Stimulated activated CD4-positive, alpha-beta T cell treated with anti-CD3 and anti-CD28 coated beads, TNF-alpha, amount 100 ng/mL, for 24 hours (primary cell): ENCODE measurements at regions not wholly inside any gene's neighbourhood (a gene's known extent, or its start where the extent isn't known, plus 50 kb on each side); places are given as distances from the start of the nearest gene placed in this dataset.

Experiments used
- DNase-seq, 3 experiments: peaks; one replicate each; pipeline ENCODE4 v3.0.0-alpha.2; 2020; ENCODE audit warnings: low read depth in 3 of 3

GRCh38 chr3:95923496-95924210 is 890.7 kb upstream of the EPHA6 start:
- DNase-seq = no peak

DNA sequence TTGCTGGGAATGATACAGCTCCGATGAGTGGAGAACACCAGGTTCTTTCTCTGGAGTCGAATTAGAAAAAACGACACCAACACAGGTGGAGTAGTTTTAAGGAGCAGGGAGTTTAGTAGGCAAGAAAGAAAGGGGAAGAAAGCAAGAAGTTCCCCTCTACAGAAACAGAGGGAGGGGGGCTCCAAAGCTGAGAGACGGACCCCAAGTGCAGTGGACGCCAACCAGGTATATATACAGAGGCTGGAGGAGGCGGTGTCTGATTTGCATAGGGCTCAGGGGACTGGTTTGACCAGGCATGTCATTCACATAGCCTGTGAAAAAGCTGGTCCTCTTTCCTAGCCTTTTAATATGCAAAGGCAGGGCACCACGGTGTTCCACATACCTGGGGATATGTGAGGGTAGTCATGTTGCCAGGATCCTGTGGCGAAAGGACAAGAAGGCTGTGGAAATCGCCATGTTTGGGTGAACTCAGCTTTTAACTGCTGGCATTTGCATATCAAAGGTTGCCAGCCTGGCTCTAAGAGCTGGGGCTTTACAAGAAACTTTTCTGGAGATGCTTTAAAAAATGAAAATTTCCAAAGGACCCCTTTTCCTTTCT is 887.4 kb upstream of the EPHA6 start:
- DNase-seq = no peak

GRCh38 chr3:95934181-95934580 is 880.2 kb upstream of the EPHA6 start:
- DNase-seq = no peak

- no peak for DNase-seq
Measured at GRCh38 chr3:95939235-95939809, 875.1 kb upstream of the EPHA6 start.

DNA sequence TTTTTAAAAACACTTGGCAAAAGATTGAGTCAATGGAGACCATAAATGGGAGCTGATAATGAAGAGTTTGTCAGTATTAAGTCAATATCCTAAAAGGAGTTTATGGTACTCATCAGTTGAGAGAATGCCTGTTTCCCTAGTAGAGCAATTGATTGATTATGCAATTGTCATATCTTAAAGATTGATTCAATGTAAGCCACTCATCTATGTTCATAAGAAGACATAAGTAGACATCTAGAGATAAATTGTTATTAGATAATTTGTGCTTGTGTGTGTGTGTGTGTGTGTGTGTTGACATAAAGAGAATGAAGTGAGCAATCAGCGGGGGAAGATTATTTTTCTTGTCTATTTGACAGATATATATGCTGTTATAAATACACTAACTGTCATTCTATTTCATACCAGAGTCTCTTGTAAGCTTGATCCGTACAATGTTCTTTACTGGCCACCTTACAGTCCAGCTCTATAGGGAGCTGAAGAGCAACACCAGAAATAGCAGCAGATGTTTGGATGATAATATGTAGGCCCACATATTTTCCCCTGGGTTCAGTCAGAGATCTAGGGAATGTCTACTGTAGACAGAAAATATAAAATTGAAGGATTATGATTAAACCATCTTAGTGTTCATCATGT is 848.6 kb upstream of the EPHA6 start:
- no peak for DNase-seq

DNA sequence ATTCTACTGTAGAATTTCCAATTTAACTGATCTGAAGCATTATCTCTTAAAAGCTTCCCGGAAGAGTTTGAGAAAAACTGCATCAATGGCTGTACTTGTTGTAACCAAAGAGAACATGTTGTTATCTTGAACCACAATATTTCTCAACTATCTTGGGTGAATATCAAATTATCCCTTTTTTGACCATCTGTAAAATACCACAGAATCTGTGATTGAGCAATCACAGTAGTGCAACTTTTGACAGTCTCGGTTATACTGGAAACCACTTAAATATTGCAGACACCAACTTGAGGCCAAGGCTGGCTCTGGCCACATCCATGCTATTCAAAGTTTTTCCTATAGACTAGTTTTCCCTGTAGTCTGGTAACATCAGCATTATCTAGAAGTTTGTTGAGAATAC is 842.8 kb upstream of the EPHA6 start:
- DNase-seq = no peak

DNA sequence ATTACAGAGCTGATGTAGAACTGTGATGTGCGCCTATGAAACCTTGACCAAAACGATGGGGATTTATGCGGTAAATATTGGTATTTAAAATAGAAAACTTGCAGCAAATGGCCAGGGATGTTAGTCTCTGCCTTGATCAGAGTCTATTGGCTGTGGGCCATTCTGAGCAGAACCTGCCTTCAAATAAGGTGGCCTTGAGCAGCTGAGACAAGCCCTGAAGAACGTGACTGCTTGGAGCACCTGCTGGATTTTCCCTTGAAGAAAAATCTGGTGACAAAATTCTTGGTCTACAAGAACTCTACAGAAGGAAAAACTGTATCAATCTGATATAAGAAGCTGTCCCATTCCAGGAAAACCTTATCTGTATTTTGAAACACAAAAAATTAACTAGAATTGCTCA is 820.1 kb upstream of the EPHA6 start:
- DNase-seq = no peak

GRCh38 chr3:96000966-96001365 is 813.4 kb upstream of the EPHA6 start:
- DNase-seq = no peak

GRCh38 chr3:96007650-96008195 is 806.7 kb upstream of the EPHA6 start:
- DNase-seq = no peak

DNA sequence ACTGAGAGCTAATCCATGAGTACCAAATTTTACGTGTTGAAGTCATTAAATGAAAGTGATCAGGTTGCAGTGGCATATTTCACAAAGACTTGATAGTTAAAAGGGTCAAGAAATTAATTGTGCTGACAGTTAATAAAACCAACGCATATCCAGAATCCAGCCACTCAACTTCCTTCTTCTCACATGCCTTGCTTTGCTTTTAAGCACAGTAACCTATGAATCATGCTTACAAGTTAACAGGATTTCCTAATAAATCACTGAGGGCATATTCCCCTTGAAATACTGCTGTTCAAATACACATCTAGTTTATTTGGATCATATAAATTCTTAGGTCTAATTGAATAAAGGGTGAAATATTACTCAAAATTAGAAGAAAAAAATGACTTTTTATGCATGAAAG is 801.5 kb upstream of the EPHA6 start:
- DNase-seq = no peak

- DNase-seq = no peak
Measured at GRCh38 chr3:96017556-96017955, 796.8 kb upstream of the EPHA6 start.

GRCh38 chr3:96022676-96023075 is 791.7 kb upstream of the EPHA6 start:
- no peak for DNase-seq

DNA sequence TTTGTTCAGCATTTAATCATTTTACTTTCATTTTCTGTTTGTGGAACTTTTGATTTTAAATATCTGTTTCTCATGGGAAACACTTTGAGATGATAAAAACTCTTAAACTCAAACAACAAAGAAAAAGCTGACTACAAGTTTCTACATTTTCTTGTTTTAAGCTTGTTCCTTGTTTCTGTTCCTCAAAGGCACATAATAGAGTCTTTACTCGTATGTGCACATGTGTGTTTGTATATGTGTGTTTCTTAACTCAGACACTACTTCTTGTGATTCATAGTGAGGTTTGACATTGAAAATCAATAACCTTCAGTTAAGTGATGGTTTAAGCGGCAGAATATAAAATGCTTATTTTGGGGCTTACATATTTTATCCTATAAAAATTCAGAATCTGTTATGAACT is 786.7 kb upstream of the EPHA6 start:
- no peak for DNase-seq

DNA sequence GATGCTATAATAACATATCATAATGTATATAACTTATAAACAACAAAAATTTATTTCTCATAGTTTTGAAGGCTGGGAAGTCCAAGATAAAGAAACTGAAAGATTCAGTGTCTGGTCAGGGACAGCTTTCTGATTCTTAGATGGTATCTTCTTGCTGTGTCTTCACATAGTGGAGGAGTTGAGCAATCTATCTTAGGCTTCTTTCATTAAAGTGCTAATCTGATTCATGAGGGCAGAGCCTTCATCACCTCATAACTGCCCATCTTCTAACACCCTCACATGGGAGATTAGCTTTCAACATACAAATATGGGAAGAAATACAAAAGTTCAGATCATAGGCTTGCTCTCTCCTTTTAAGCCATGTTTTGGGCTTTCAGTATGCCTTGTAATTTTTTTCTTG is 774.8 kb upstream of the EPHA6 start:
- DNase-seq = no peak

DNA sequence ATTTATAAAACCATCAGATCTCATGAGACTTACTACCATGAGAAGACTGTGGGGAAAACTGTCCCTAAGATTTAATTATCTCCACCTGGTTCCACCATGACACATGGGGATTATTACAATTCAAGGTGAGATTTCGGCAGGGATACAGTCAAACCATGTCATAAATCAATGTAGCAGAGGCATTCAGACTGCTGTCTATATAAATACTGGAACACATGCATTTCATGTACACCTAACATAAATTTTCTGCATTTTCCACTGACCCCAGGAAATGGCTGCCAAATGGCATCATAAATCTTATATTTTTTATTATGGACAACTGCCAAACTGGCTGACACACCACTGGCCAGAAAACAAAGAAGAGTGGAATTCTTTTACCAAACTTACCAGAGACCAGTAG is 755.1 kb upstream of the EPHA6 start:
- no peak for DNase-seq

DNA sequence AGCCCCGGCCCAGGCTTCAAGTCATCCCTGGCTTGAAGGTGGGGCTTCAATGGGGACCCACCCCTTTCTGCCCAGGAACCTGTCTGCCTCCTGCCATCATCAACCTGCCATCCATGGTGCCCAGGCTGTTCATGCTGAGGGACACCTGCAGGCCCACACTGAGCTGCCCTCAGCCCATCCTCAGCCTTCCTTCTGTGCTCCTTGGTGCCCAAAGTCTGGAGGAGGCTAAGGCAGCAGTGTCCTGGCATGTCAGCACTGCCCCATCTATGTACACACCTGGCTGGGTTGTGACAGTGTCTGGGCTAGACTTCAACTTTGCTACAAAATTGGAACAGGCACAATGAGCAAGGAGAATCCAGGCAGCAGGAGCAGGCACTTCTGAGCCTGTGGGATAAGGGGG is 745.3 kb upstream of the EPHA6 start:
- no peak for DNase-seq

DNA sequence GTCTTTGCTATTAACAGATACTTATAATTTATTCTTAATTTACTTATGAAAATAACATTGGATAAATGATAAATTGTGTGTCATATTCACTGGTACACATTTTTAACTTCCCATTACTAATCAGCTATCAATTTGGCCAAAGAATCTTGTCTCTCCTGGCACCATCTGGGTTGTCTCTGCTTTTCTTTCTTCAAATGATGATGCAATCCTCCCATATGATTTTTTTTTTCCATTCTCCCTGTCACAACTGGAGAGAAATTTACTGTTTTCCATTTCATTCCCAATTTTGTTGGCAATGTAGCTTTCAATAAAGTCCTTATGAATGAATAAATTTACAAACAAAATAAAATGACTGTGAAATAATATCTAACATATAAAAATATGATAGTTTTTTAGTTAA is 743.7 kb upstream of the EPHA6 start:
- no peak for DNase-seq

- DNase-seq = no peak
Measured at GRCh38 chr3:96071097-96071496, 743.3 kb upstream of the EPHA6 start.

DNA sequence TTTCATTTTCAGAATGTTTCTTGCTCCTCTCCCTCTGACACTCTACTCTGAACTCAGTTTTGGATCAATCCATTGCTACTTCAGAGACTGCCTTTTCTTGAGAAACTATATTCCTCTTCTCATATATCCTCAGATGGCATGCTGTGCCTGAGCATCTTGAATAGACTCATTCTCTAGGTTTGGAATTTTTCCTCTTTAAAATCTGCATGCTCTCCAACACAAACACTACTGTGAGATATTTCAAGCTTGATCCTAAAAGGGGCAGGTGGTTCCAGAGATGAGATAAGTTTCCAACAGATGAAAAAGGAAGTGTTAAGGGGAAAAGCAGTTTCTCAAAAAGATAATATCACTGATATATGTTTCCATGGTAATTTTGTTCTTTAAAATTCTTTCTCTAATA is 742.2 kb upstream of the EPHA6 start:
- DNase-seq = no peak

DNA sequence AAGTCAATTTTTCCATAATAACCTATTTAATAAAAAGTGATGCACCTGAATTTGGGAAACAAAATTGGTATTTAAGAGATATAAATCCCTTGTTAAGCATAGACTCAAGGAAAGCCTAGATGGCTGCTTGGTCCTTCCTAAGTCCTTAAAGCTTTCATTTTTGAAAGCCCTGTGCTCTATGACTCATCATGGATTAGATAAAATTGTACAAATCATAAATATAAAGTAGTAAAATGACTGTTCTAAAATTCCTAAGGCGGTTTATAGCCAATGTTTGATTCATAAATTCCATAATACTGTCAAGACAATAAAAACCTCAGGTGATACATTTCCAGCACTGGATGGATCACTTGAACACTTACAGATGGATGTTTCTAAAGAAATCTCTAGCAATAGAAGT is 730.8 kb upstream of the EPHA6 start:
- no peak for DNase-seq

DNA sequence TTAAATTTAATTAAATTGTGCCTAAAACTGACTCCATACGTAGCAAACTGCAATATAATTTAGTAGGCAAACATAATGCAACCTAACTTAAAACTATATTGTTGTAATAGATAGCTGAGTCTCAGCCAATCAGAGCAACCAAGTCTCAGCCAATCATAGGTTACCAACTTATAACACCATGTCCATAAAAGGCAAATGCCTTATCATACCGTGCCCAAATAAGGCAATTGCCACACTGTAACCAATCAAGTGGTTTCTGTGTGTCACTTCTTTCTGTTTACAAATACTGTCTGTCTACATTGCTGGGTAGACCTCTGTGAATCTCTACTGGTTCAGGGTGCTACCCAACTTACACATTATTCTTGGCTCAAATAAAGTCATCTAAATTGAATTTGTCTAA is 728.4 kb upstream of the EPHA6 start:
- DNase-seq = no peak

- DNase-seq = no peak
Measured at GRCh38 chr3:96101006-96101560, 713.3 kb upstream of the EPHA6 start.

DNA sequence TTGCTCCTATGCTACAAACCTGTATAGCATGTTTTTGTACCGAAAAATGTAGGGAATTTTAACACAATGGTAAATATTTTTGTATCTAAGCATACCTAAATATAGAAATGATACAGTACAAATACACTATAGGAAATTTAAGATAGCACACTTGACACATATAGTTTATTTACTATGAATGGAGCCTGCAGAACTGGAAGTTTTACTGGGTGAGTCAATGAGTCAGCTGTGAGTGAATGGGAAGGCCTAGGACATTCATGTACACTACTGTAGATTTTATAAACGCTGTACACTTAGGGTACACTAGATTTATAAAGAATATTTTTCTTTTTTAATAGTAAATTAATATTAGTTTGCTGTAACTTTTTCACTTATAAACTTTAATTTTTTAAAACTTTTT is 707.7 kb upstream of the EPHA6 start:
- no peak for DNase-seq
